Keratinocyte (primary cell): ENCODE measurements at regions not wholly inside any gene's neighbourhood (a gene's known extent, or its start where the extent isn't known, plus 50 kb on each side); places are given as distances from the start of the nearest gene placed in this dataset.

Source experiments
- DNase-seq: peaks from one replicate; pipeline ENCODE4 v3.0.0-alpha.2; 2011; ENCODE audit warnings: low read depth, missing footprints, low spot score
- FAIRE-seq: peaks from 2 replicates; lab custom pipeline; 2011; peaks lifted over from hg19 to GRCh38; lab: Jason Lieb, UNC
- H2AFZ ChIP-seq: 2 replicates; pipeline ENCODE4 v1.6.0; 2012; ENCODE audit warnings: low read length, control low read depth, inconsistent platforms; ENCODE audit not compliant: control insufficient read depth
- H3K27ac ChIP-seq: 2 replicates; pipeline ENCODE4 v1.5.1; 2011; ENCODE audit warnings: low read length; ENCODE audit not compliant: control insufficient read depth, insufficient read depth
- H3K27me3 ChIP-seq: 3 replicates; pipeline ENCODE4 v1.6.0; 2011; ENCODE audit warnings: low read length; ENCODE audit not compliant: control insufficient read depth, insufficient read depth; ENCODE audit errors: extremely low read depth
- H3K36me3 ChIP-seq, 2 experiments: 2 replicates in 1 of 2; 3 replicates in 1 of 2; pipeline ENCODE4 v1.5.1; 2011; ENCODE audit warnings: low read length in 2 of 2, mild to moderate bottlenecking in 1 of 2; ENCODE audit not compliant: control insufficient read depth in 2 of 2, insufficient read depth in 2 of 2; ENCODE audit errors: extremely low read depth in 1 of 2
- H3K4me1 ChIP-seq: 3 replicates; pipeline ENCODE4 v1.5.1; 2011; ENCODE audit warnings: low read length; ENCODE audit not compliant: control insufficient read depth, insufficient read depth; ENCODE audit errors: extremely low read depth
- H3K4me2 ChIP-seq: 3 replicates; pipeline ENCODE4 v1.6.0; 2011; ENCODE audit warnings: low read depth, low read length; ENCODE audit not compliant: control insufficient read depth, insufficient read depth; ENCODE audit errors: extremely low read depth
- H3K4me3 ChIP-seq, 3 experiments: fragments of 200-600 bp in 1 of 3; sonication (generic) in 1 of 3; 2 replicates in 2 of 3; 3 replicates in 1 of 3; pipeline ENCODE4 v1.5.1; 2011 to 2016; ENCODE audit warnings: low read length in 3 of 3, mild to moderate bottlenecking in 3 of 3, control low read depth in 2 of 3, inconsistent platforms in 1 of 3, low read depth in 1 of 3, mixed read lengths in 1 of 3, mixed run types in 1 of 3, moderate library complexity in 1 of 3; ENCODE audit not compliant: control insufficient read depth in 2 of 3, insufficient read depth in 2 of 3; ENCODE audit errors: extremely low read depth in 1 of 3
- H3K79me2 ChIP-seq: 2 replicates; pipeline ENCODE4 v1.6.0; 2012; ENCODE audit warnings: low read length; ENCODE audit not compliant: control insufficient read depth, insufficient read depth
- H3K9ac ChIP-seq: 3 replicates; pipeline ENCODE4 v1.6.0; 2011; ENCODE audit warnings: low read length; ENCODE audit not compliant: control insufficient read depth, insufficient read depth; ENCODE audit errors: extremely low read depth
- H3K9me1 ChIP-seq: 3 replicates; pipeline ENCODE4 v1.6.0; 2011; ENCODE audit warnings: low read length; ENCODE audit not compliant: control insufficient read depth, insufficient read depth; ENCODE audit errors: extremely low read depth
- H3K9me3 ChIP-seq: 2 replicates; pipeline ENCODE4 v1.5.1; 2012; ENCODE audit warnings: low read depth, low read length; ENCODE audit not compliant: control insufficient read depth
- H4K20me1 ChIP-seq: 3 replicates; pipeline ENCODE4 v1.6.0; 2011; ENCODE audit warnings: low read length; ENCODE audit not compliant: control insufficient read depth, insufficient read depth; ENCODE audit errors: extremely low read depth
- EZH2 ChIP-seq: IDR thresholded peaks from one replicate; pipeline ENCODE4 v1.6.1; 2012; ENCODE audit warnings: inconsistent platforms, mild to moderate bottlenecking, low read length, moderate library complexity
- dilution Hi-C: fragments of 300-500 bp; cut with MboI; formaldehyde crosslinking; loops from one replicate; pipeline ENCODE4 v1.7.0; 2020; ENCODE audit warnings: low sequenced_read_pairs; ENCODE audit not compliant: extremely low pct_ligation_motif_present
- TF ChIP-seq, protein P1 (sequence below), 3 experiments: IDR thresholded peaks in 1 of 3; conservative IDR thresholded peaks in 1 of 3; optimal IDR thresholded peaks in 1 of 3; 2 replicates in 2 of 3; 3 replicates in 1 of 3; pipeline versions ENCODE3 to v1.5.1; 2011; ENCODE audit warnings: low read length in 3 of 3, mild to moderate bottlenecking in 3 of 3, moderate library complexity in 2 of 3, control low read depth in 1 of 3, inconsistent platforms in 1 of 3; ENCODE audit not compliant: insufficient read depth in 2 of 3; ENCODE audit errors: extremely low read depth in 1 of 3

DNA sequence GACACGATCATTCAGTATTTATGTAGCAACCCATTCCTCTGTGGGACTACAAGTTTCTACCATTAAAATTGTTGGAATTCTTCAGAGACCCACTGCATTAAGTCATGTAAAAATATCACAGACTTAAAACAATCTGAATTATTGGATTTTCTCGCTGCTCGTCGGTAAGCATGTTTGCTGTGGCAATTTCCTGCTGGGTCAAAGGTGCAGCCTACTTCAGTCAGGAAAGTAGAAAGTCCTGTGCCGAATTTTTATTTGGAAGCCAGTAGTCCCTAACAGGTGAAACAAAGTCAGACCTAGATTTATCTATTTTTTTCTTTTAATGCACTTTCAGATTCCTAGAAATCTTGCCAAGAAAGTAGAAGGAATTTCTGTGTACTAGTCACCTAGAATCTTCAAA lies 110.4 kb upstream of the MYL2 start:
- Histone ChIP-seq H3K9me1 (no peaks in the 10 kb centered on the region), H3K9me3 (no peaks in the 10 kb centered on the region), H4K20me1 (no peaks in the 10 kb centered on the region), H3K9ac (no peak overlapping the region), H2AFZ (no peak overlapping the region), H3K27me3 (peaks cover 61% of the 10 kb centered on the region), H3K4me3 (no peak overlapping the region), H3K79me2 (no peaks in the 10 kb centered on the region), H3K27ac (no peak overlapping the region), H3K4me1 (no peaks in the 10 kb centered on the region), H3K4me2 (no peak overlapping the region), H3K36me3 (no peaks in the 10 kb centered on the region)
- peak; percentile 32 for TF ChIP-seq EZH2
- TF ChIP-seq, protein P1, sequence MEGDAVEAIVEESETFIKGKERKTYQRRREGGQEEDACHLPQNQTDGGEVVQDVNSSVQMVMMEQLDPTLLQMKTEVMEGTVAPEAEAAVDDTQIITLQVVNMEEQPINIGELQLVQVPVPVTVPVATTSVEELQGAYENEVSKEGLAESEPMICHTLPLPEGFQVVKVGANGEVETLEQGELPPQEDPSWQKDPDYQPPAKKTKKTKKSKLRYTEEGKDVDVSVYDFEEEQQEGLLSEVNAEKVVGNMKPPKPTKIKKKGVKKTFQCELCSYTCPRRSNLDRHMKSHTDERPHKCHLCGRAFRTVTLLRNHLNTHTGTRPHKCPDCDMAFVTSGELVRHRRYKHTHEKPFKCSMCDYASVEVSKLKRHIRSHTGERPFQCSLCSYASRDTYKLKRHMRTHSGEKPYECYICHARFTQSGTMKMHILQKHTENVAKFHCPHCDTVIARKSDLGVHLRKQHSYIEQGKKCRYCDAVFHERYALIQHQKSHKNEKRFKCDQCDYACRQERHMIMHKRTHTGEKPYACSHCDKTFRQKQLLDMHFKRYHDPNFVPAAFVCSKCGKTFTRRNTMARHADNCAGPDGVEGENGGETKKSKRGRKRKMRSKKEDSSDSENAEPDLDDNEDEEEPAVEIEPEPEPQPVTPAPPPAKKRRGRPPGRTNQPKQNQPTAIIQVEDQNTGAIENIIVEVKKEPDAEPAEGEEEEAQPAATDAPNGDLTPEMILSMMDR (optimal IDR thresholded peaks at IDR 0.05 in 1 of 3, IDR thresholded peaks at IDR 0.05 in 1 of 3, conservative IDR thresholded peaks at IDR 0.05 in 1 of 3; ENCODE audit: extremely low read depth in 1 of 3, insufficient read depth in 2 of 3, low read length in 3 of 3): no peak
- dilution Hi-C loops: no loop called here
- no peak for DNase-seq
- no peak for FAIRE-seq

DNA sequence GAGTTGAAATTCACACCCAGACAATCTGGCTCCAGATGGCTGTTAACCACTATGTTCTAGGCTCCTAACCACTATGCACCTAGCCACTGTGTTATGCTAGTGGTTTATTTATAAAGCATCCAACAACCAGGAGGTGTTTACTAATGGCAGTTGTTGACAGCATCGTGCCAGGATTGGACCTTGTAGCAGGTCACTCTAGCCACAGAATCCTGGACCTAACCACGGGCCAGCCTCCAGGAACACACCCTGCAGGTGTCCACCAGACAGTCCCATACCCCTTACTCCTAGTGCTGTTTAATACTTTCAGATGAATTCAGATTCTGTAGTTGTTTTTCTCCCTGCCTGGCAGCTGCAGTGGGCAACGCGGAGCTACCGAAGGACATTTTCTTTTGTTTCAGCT lies 109.4 kb upstream of the MYL2 start:
- Histone ChIP-seq H3K9me1 (no peaks in the 10 kb centered on the region), H3K79me2 (no peaks in the 10 kb centered on the region), H3K4me2 (no peak overlapping the region), H2AFZ (no peak overlapping the region), H4K20me1 (no peaks in the 10 kb centered on the region), H3K9me3 (no peaks in the 10 kb centered on the region), H3K9ac (no peak overlapping the region), H3K27ac (no peak overlapping the region), H3K4me3 (no peak overlapping the region), H3K4me1 (no peaks in the 10 kb centered on the region), H3K27me3 (peaks cover 54% of the 10 kb centered on the region), H3K36me3 (no peaks in the 10 kb centered on the region)
- TF ChIP-seq EZH2: no peak
- TF ChIP-seq, protein P1 (optimal IDR thresholded peaks at IDR 0.05 in 1 of 3, IDR thresholded peaks at IDR 0.05 in 1 of 3, conservative IDR thresholded peaks at IDR 0.05 in 1 of 3; ENCODE audit: extremely low read depth in 1 of 3, insufficient read depth in 2 of 3, low read length in 3 of 3): no peak
- DNase-seq (no peak), FAIRE-seq (no peak)
- dilution Hi-C loops: no loop called here
